ENCODE measurements at regions not wholly inside any gene's neighbourhood (a gene's known extent, or its start where the extent isn't known, plus 50 kb on each side); places are given as distances from the start of the nearest gene placed in this dataset.
"Not testable (repeated sequence)": the region's sequence is repeated elsewhere in the genome, so short reads cannot be mapped to it uniquely, and the experiment has no call there.

GRCh38 chr6:81088145-81088544 lies 664.3 kb downstream of the TENT5A start:
- no peak for DNase-seq

- DNase-seq = no peak
These were observed 665.5 kb downstream of the TENT5A start for GRCh38 chr6:81086991-81087390.

- DNase-seq = no peak
These were observed 667.1 kb downstream of the TENT5A start for GRCh38 chr6:81085431-81085790.

- DNase-seq = no peak
These were observed 667.6 kb downstream of the TENT5A start for GRCh38 chr6:81084776-81085430.

- DNase-seq = no peak
These were observed 676.5 kb downstream of the TENT5A start for GRCh38 chr6:81075974-81076373.

GRCh38 chr6:81073318-81073717 lies 679.2 kb downstream of the TENT5A start:
- DNase-seq = no peak

- DNase-seq = no peak
These were observed 681.4 kb downstream of the TENT5A start for GRCh38 chr6:81071121-81071520.

GRCh38 chr6:81067057-81067456 lies 685.4 kb downstream of the TENT5A start:
- no peak for DNase-seq

- no peak for DNase-seq
These were observed 688.6 kb downstream of the TENT5A start for GRCh38 chr6:81063891-81064290.

GRCh38 chr6:81054036-81054435 lies 698.4 kb downstream of the TENT5A start:
- DNase-seq = no peak

- DNase-seq = no peak
These were observed 700.5 kb downstream of the TENT5A start for GRCh38 chr6:81051952-81052351.

- DNase-seq = no peak
These were observed 702.9 kb downstream of the TENT5A start for GRCh38 chr6:81049425-81050042.

GRCh38 chr6:81031416-81031815 lies 721.1 kb downstream of the TENT5A start:
- DNase-seq = no peak

- no peak for DNase-seq
These were observed 726.4 kb downstream of the TENT5A start for GRCh38 chr6:81026041-81026553.

- no peak for DNase-seq
These were observed 728.8 kb downstream of the TENT5A start for GRCh38 chr6:81023709-81024108.

- DNase-seq = no peak
These were observed 729.4 kb downstream of the TENT5A start for GRCh38 chr6:81023007-81023582.

GRCh38 chr6:81017586-81017985 lies 734.9 kb downstream of the TENT5A start:
- DNase-seq = not testable (repeated sequence)

- DNase-seq = no peak
These were observed 748.6 kb downstream of the TENT5A start for GRCh38 chr6:81003894-81004293.

GRCh38 chr6:81003156-81003555 lies 749.3 kb downstream of the TENT5A start:
- DNase-seq = no peak

- no peak for DNase-seq
These were observed 750.4 kb downstream of the TENT5A start for GRCh38 chr6:81002126-81002525.

- no peak for DNase-seq
These were observed 761.2 kb downstream of the TENT5A start for GRCh38 chr6:80991316-80991715.

GRCh38 chr6:80988892-80989291 lies 763.6 kb downstream of the TENT5A start:
- no peak for DNase-seq

GRCh38 chr6:80988286-80988685 lies 764.2 kb downstream of the TENT5A start:
- DNase-seq = no peak

GRCh38 chr6:80981226-80981625 lies 771.3 kb downstream of the TENT5A start:
- not testable (repeated sequence) for DNase-seq
